ENCODE measurements at regions not wholly inside any gene's neighbourhood (a gene's known extent, or its start where the extent isn't known, plus 50 kb on each side); places are given as distances from the start of the nearest gene placed in this dataset.
"Not testable (repeated sequence)": the region's sequence is repeated elsewhere in the genome, so short reads cannot be mapped to it uniquely, and the experiment has no call there.

- no peak for ATAC-seq (ENCODE audit: low FRiP score)
- no peak for TF ChIP-seq CTCF (IDR thresholded peaks at IDR 0.05)
- DNase-seq (ENCODE audit: low spot score): no peak
Measured at GRCh38 chr13:63463782-63464610, 2048.3 kb upstream of the PCDH20 start.

- DNase-seq (ENCODE audit: low spot score): no peak
- TF ChIP-seq CTCF (IDR thresholded peaks at IDR 0.05): no peak
- no peak for ATAC-seq (ENCODE audit: low FRiP score)
Measured at GRCh38 chr13:63460462-63461090, 2044.9 kb upstream of the PCDH20 start.

- TF ChIP-seq CTCF (IDR thresholded peaks at IDR 0.05): no peak
Measured at GRCh38 chr13:63457186-63457585, 2041.5 kb upstream of the PCDH20 start.

GRCh38 chr13:63455938-63456337, 2040.3 kb upstream of the PCDH20 start:
- no peak for TF ChIP-seq CTCF (IDR thresholded peaks at IDR 0.05)
- DNase-seq (ENCODE audit: low spot score) (no peak), ATAC-seq (ENCODE audit: low FRiP score) (no peak)

More at GRCh38 chr13:63457186-63457585, 2041.5 kb upstream of the PCDH20 start:
- ATAC-seq (ENCODE audit: low FRiP score): no peak
- DNase-seq (ENCODE audit: low spot score): no peak

- no peak for TF ChIP-seq CTCF (IDR thresholded peaks at IDR 0.05)
- DNase-seq (ENCODE audit: low spot score) (no peak), ATAC-seq (ENCODE audit: low FRiP score) (no peak)
Measured at GRCh38 chr13:63449550-63449949, 2033.9 kb upstream of the PCDH20 start.

- TF ChIP-seq CTCF (IDR thresholded peaks at IDR 0.05): no peak
- ATAC-seq (ENCODE audit: low FRiP score) (no peak), DNase-seq (ENCODE audit: low spot score) (no peak)
Measured at GRCh38 chr13:63448692-63449091, 2033.0 kb upstream of the PCDH20 start.

- no peak for ATAC-seq (ENCODE audit: low FRiP score)
- no peak for TF ChIP-seq CTCF (IDR thresholded peaks at IDR 0.05)
- no peak for DNase-seq (ENCODE audit: low spot score)
Measured at GRCh38 chr13:63446329-63446728, 2030.7 kb upstream of the PCDH20 start.

- not testable (repeated sequence) for ATAC-seq (ENCODE audit: low FRiP score)
Measured at GRCh38 chr13:63444225-63444624, 2028.6 kb upstream of the PCDH20 start.

More at GRCh38 chr13:63444225-63444624, 2028.6 kb upstream of the PCDH20 start:
- DNase-seq (ENCODE audit: low spot score): not testable (repeated sequence)

Measured in omental fat pad (tissue), 3 donors.